HL-60 (cell line): ENCODE measurements at regions not wholly inside any gene's neighbourhood (a gene's known extent, or its start where the extent isn't known, plus 50 kb on each side); places are given as distances from the start of the nearest gene placed in this dataset.

Experiments used
- DNase-seq, 2 experiments: peaks; one replicate each; pipeline ENCODE4 v3.0.0-alpha.2; 2010 to 2020; ENCODE audit warnings: low read depth in 1 of 2, low spot score in 1 of 2
- H3K27ac ChIP-seq: fragments of 250-450 bp; sonication (Bioruptor Pico); replicated peaks from 2 replicates; pipeline ENCODE4 v1.5.1; 2020; ENCODE audit warnings: mild to moderate bottlenecking, moderate library complexity
- H3K27me3 ChIP-seq: fragments of 250-450 bp; sonication (Bioruptor Pico); 2 replicates; pipeline ENCODE4 v1.5.1; 2021; ENCODE audit warnings: mild to moderate bottlenecking, moderate library complexity; ENCODE audit not compliant: insufficient read depth, poor library complexity, severe bottlenecking
- H3K4me3 ChIP-seq: replicated peaks from 2 replicates; pipeline ENCODE4 v1.5.1; 2011; ENCODE audit warnings: mild to moderate bottlenecking, control low read depth, low read length; ENCODE audit not compliant: insufficient read depth
- CTCF ChIP-seq: IDR thresholded peaks from one replicate; pipeline ENCODE4 v1.5.1; 2011; ENCODE audit warnings: low read length, control low read depth, inconsistent platforms; ENCODE audit not compliant: insufficient read depth
- GABPA ChIP-seq: IDR thresholded peaks from 2 replicates; pipeline ENCODE4 v1.6.1; 2012; ENCODE audit warnings: low read depth
- POLR2AphosphoS5 ChIP-seq: IDR thresholded peaks from 2 replicates; pipeline ENCODE4 v1.6.1; 2012; ENCODE audit warnings: low read depth
- REST ChIP-seq: IDR thresholded peaks from 2 replicates; pipeline ENCODE4 v1.6.1; 2012; ENCODE audit warnings: low read depth; ENCODE audit not compliant: insufficient replicate concordance
- SPI1 ChIP-seq: IDR thresholded peaks from 2 replicates; pipeline ENCODE4 v1.6.1; 2012; ENCODE audit warnings: low read depth, mild to moderate bottlenecking, borderline replicate concordance

GRCh38 chr17:72466199-72466598 lies 345.4 kb downstream of the SOX9 start:
- DNase-seq = no peak
- Histone ChIP-seq H3K4me3 (no peak overlapping the region), H3K27ac (no peak overlapping the region)

GRCh38 chr17:72466606-72467005 lies 345.8 kb downstream of the SOX9 start:
- TF ChIP-seq POLR2AphosphoS5 = no peak
- TF ChIP-seq GABPA = no peak
- no peak for TF ChIP-seq CTCF
- no peak for TF ChIP-seq SPI1
- no peak for TF ChIP-seq REST
- H3K27ac ChIP-seq = no peak overlapping the region
- peaks cover 4% of the 10 kb centered on the region for H3K27me3 ChIP-seq
- no peak overlapping the region for H3K4me3 ChIP-seq
- DNase-seq = no peak

More at GRCh38 chr17:72466199-72466598, 345.4 kb downstream of the SOX9 start:
- peaks cover 4% of the 10 kb centered on the region for H3K27me3 ChIP-seq
- TF ChIP-seq SPI1 (no peak), REST (no peak), POLR2AphosphoS5 (no peak), GABPA (no peak), CTCF (no peak)

GRCh38 chr17:72467841-72468653 lies 347.2 kb downstream of the SOX9 start:
- no peak overlapping the region for H3K27ac ChIP-seq
- H3K4me3 ChIP-seq = no peak overlapping the region
- no peak for TF ChIP-seq CTCF
- TF ChIP-seq SPI1 = no peak
- TF ChIP-seq REST = no peak
- no peak for TF ChIP-seq POLR2AphosphoS5
- no peak for TF ChIP-seq GABPA
- no peak for DNase-seq
- H3K27me3 ChIP-seq = peaks cover 4% of the 10 kb centered on the region
